ENCODE measurements at regions not wholly inside any gene's neighbourhood (a gene's known extent, or its start where the extent isn't known, plus 50 kb on each side); places are given as distances from the start of the nearest gene placed in this dataset.

DNA sequence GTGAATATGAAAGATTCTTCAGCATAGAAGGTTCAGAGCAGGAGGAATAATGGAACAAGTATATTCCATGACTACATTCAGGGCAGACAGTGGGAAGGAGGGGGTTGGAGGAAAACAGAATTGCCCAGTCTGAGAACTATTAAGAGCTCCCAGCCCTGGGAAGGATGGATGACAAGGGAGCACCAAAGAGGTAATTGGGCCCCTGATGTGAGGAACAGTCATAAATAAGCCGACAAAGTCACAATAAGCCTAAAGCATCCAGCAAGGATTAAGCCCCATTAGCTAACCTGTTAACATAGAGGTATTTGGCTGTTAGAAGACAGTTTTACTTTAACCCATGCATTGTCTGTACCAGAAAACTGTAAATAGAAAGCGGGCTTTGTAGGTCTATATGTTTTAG is 348.7 kb upstream of the SEMA6A start:
- TF ChIP-seq POLR2A (IDR thresholded peaks at IDR 0.05; ENCODE audit: low read length) = no peak
- no peak for TF ChIP-seq GATA1 (IDR thresholded peaks at IDR 0.05; ENCODE audit: low read depth, low read length)
